ENCODE measurements at regions not wholly inside any gene's neighbourhood (a gene's known extent, or its start where the extent isn't known, plus 50 kb on each side); places are given as distances from the start of the nearest gene placed in this dataset.

DNA sequence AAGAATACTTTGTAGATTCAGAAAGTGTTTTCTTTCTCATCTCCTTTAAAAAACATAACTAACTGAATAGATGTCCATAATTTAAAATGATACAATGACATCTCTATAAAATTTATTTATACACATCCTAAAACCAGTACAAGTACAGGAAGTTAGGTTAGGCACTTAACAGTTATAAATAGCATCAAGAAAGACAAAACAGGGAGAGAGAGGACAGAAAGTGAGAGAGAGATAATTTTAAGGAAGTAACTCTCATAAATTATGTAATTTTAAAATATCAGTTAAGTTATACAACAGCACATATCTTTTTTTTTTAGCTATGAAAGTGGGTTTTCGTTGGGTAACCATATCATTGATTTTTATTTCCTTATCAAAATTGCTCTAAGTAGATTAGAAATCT lies 1068.6 kb downstream of the TAF11L14 start:
- intact Hi-C loops (cut with micrococcal nuclease): no loop called here
- BruUV-seq (replicated peaks): no TSS peak
- no peak overlapping the region for H2BK5ac ChIP-seq (ENCODE audit: low read depth, low read length, poor library complexity, severe bottlenecking)
- no peak overlapping the region for H3K18ac ChIP-seq (ENCODE audit: low read depth, low read length)
- dilution Hi-C loops (cut with HindIII; ENCODE audit: low sequenced_read_pairs, unreplicated experiment): no loop called here
- ATAC-seq (ENCODE audit: low read depth): no peak
- no peak overlapping the region for H3K27ac ChIP-seq (ENCODE audit: insufficient read depth, low read length)
- no peak overlapping the region for H2AK5ac ChIP-seq (ENCODE audit: low read depth, low read length)
- no peaks in the 10 kb centered on the region for H4K20me1 ChIP-seq (ENCODE audit: insufficient read depth, low read length)
- H3K4me1 ChIP-seq (ENCODE audit: control insufficient read depth, insufficient read depth, low read length): no peaks in the 10 kb centered on the region
- CTCF ChIA-PET: no interaction called here
- H3K23ac ChIP-seq (ENCODE audit: low read depth, low read length): no peak overlapping the region
- H4K91ac ChIP-seq (ENCODE audit: insufficient read depth, low read depth, low read length): no peak overlapping the region
- H2AFZ ChIP-seq (replicated peaks; ENCODE audit: low read length, poor library complexity): no peak overlapping the region
- no peak overlapping the region for H2BK120ac ChIP-seq (ENCODE audit: low read depth, low read length)
- H3K9me3 ChIP-seq (ENCODE audit: control insufficient read depth, insufficient read depth, low read length): peaks cover 2% of the 10 kb centered on the region; the same call in 1 of the 2 replicates
- H4K8ac ChIP-seq (ENCODE audit: low read depth in 2 of 2, low read length in 2 of 2): no peak overlapping the region
- no peak overlapping the region for H3K4me3 ChIP-seq (ENCODE audit: insufficient read depth, low read depth, low read length)
- no peaks in the 10 kb centered on the region for H3K79me1 ChIP-seq (ENCODE audit: low read depth in 1 of 2, low read length in 2 of 2)
- no peak overlapping the region for H3K4me2 ChIP-seq (ENCODE audit: low read depth, low read length)
- TF ChIP-seq BHLHE40 (IDR thresholded peaks at IDR 0.05; ENCODE audit: low read depth, low read length): no peak
- TF ChIP-seq, protein P1, sequence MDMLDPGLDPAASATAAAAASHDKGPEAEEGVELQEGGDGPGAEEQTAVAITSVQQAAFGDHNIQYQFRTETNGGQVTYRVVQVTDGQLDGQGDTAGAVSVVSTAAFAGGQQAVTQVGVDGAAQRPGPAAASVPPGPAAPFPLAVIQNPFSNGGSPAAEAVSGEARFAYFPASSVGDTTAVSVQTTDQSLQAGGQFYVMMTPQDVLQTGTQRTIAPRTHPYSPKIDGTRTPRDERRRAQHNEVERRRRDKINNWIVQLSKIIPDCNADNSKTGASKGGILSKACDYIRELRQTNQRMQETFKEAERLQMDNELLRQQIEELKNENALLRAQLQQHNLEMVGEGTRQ (IDR thresholded peaks at IDR 0.05; ENCODE audit: low read depth, low read length): no peak
- TF ChIP-seq FOS (IDR thresholded peaks at IDR 0.05; ENCODE audit: low read depth, low read length): no peak
- TF ChIP-seq, protein P2, sequence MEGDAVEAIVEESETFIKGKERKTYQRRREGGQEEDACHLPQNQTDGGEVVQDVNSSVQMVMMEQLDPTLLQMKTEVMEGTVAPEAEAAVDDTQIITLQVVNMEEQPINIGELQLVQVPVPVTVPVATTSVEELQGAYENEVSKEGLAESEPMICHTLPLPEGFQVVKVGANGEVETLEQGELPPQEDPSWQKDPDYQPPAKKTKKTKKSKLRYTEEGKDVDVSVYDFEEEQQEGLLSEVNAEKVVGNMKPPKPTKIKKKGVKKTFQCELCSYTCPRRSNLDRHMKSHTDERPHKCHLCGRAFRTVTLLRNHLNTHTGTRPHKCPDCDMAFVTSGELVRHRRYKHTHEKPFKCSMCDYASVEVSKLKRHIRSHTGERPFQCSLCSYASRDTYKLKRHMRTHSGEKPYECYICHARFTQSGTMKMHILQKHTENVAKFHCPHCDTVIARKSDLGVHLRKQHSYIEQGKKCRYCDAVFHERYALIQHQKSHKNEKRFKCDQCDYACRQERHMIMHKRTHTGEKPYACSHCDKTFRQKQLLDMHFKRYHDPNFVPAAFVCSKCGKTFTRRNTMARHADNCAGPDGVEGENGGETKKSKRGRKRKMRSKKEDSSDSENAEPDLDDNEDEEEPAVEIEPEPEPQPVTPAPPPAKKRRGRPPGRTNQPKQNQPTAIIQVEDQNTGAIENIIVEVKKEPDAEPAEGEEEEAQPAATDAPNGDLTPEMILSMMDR (conservative IDR thresholded peaks at IDR 0.05; ENCODE audit: low read depth, low read length): no peak
- TF ChIP-seq, protein P3, sequence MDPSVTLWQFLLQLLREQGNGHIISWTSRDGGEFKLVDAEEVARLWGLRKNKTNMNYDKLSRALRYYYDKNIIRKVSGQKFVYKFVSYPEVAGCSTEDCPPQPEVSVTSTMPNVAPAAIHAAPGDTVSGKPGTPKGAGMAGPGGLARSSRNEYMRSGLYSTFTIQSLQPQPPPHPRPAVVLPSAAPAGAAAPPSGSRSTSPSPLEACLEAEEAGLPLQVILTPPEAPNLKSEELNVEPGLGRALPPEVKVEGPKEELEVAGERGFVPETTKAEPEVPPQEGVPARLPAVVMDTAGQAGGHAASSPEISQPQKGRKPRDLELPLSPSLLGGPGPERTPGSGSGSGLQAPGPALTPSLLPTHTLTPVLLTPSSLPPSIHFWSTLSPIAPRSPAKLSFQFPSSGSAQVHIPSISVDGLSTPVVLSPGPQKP (IDR thresholded peaks at IDR 0.05; ENCODE audit: borderline replicate concordance, low read depth, low read length): no peak
- no peak for TF ChIP-seq NFE2L2 (IDR thresholded peaks at IDR 0.05; ENCODE audit: low read depth, low read length)
- no peak for TF ChIP-seq SMC3 (IDR thresholded peaks at IDR 0.05; ENCODE audit: low read depth, low read length)
- TF ChIP-seq RCOR1 (IDR thresholded peaks at IDR 0.05; ENCODE audit: insufficient replicate concordance, low read length): no peak
- no peak for TF ChIP-seq POLR2A (IDR thresholded peaks at IDR 0.05; ENCODE audit: low read depth, low read length)
- TF ChIP-seq CHD1 (IDR thresholded peaks at IDR 0.05; ENCODE audit: low read depth, low read length): no peak
- TF ChIP-seq MXI1 (IDR thresholded peaks at IDR 0.05; ENCODE audit: borderline replicate concordance, low read depth, low read length): no peak
- TF ChIP-seq RFX5 (IDR thresholded peaks at IDR 0.05; ENCODE audit: low read depth, low read length): no peak
- TF ChIP-seq CEBPB (IDR thresholded peaks at IDR 0.05; ENCODE audit: low read depth, low read length): no peak
- no peaks in the 10 kb centered on the region for H3K36me3 ChIP-seq (ENCODE audit: control insufficient read depth, insufficient read depth, low read length)
- WGBS, 2 experiments (ENCODE audit: extremely low coverage in 2 of 2, insufficient read length in 1 of 2): no CpG with 5 or more reads among the region's 1 CpG
- no peak overlapping the region for H2BK20ac ChIP-seq (ENCODE audit: low read depth, low read length)
- no peak for DNase-seq
- in situ Hi-C loops (cut with MboI; ENCODE audit: low sequenced_read_pairs): no loop called here
- no peak overlapping the region for H4K5ac ChIP-seq (ENCODE audit: low read depth, low read length)
- H3K9ac ChIP-seq (ENCODE audit: low read depth, low read length): no peak overlapping the region
- no peak overlapping the region for H3K14ac ChIP-seq (replicated peaks; ENCODE audit: low read depth, low read length)
- no peak overlapping the region for H3K56ac ChIP-seq (ENCODE audit: extremely low read depth, insufficient read depth, low read length)
- POLR2A ChIA-PET (ENCODE audit: unreplicated experiment): no interaction called here
- no peak overlapping the region for H3K4ac ChIP-seq (ENCODE audit: low read depth, low read length)
- H3K9me1 ChIP-seq (ENCODE audit: insufficient read depth, low read length): no peaks in the 10 kb centered on the region
- no peak overlapping the region for H2AK9ac ChIP-seq (replicated peaks; ENCODE audit: low read depth, low read length, poor library complexity)
- no peak overlapping the region for H2BK15ac ChIP-seq (ENCODE audit: low read depth, low read length)
- no peaks in the 10 kb centered on the region for H3K27me3 ChIP-seq (ENCODE audit: control insufficient read depth, insufficient read depth, low read length)

Measured in IMR-90 (cell line).